K562 (cell line): ENCODE measurements at regions not wholly inside any gene's neighbourhood (a gene's known extent, or its start where the extent isn't known, plus 50 kb on each side); places are given as distances from the start of the nearest gene placed in this dataset.
A peak's percentile ranks its signal among the peaks of the same experiment; 100 is the strongest.

ENCODE experiments used
- NFYB ChIP-seq: IDR thresholded peaks from 2 replicates; pipeline ENCODE4 v1.6.1; 2011; ENCODE audit warnings: mild to moderate bottlenecking, moderate library complexity; ENCODE audit not compliant: insufficient read length; ENCODE audit errors: extremely low read depth
- REST ChIP-seq, 2 experiments: fragments of 450-650 bp; formaldehyde crosslinking in 1 of 2; IDR thresholded peaks; 2 replicates each; pipeline versions ENCODE4 v1.4.0 to v1.6.1; 2014 to 2020; ENCODE audit warnings: mild to moderate bottlenecking in 2 of 2, borderline replicate concordance in 1 of 2, low read depth in 1 of 2
- XRCC5 ChIP-seq: fragments of 200-400 bp; formaldehyde crosslinking; IDR thresholded peaks from 2 replicates; pipeline ENCODE4 v1.6.1; 2017; ENCODE audit warnings: low read depth, mild to moderate bottlenecking, low read length

DNA sequence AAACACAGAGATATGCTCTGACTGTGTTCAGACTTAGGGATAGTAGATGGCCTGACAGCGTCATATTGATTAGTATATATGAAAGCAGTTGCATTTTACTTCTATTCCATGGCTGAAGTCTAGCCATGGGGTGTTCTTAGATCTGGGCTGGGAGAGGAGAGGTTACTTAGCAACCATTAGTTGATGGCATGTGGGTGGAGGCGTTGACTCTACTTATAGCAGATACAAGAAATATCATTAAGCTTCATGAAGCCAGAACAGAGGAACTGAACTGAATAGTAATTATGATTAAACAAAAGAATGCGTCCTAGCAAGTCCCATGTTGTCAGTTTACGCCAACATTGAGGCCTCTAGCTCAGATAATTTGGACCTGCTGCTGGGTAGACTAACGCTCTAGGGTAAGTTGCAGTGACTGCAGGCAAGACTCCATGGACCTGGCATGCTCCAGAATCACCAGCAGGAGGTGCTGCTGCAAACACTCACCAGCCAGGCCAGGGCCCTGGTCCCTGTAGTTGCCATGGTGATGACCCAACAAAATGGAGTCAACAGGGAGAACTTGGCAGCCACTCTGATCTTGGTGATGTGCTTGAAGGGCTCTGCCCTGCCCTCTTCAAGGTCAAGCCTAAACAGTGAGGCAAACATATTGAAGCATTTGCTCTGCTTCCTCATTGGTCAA lies 477.3 kb downstream of the PREX1 start (continued):
- TF ChIP-seq REST (IDR thresholded peaks at IDR 0.05; ENCODE audit: borderline replicate concordance), result peak; percentile 8; the same call in 1 of the 2 replicates
- TF ChIP-seq REST (CRISPR knock-in tag; IDR thresholded peaks at IDR 0.05; ENCODE audit: low read depth), result no peak
- TF ChIP-seq XRCC5, result no peak
- TF ChIP-seq NFYB, result peak; percentile 4
